ENCODE measurements at regions not wholly inside any gene's neighbourhood (a gene's known extent, or its start where the extent isn't known, plus 50 kb on each side); places are given as distances from the start of the nearest gene placed in this dataset.

GRCh38 chr5:159400476-159400875 lies 70.2 kb upstream of the IL12B start:
- TF ChIP-seq EZH2phosphoT487 (IDR thresholded peaks at IDR 0.05; ENCODE audit: low read length), result no peak
- no peak for TF ChIP-seq CTCF (IDR thresholded peaks at IDR 0.05; ENCODE audit: low read length)
- no peak for TF ChIP-seq EZH2 (optimal IDR thresholded peaks at IDR 0.05; ENCODE audit: low read depth, low read length)

GRCh38 chr5:159402311-159402710 lies 72.0 kb upstream of the IL12B start:
- no peak for DNase-seq
- no peak overlapping the region for H3K9ac ChIP-seq (ENCODE audit: low read length)

More at GRCh38 chr5:159400476-159400875, 70.2 kb upstream of the IL12B start:
- no peaks in the 10 kb centered on the region for H3K9me3 ChIP-seq (replicated peaks; ENCODE audit: insufficient read depth, low read length)
- H3K9ac ChIP-seq (ENCODE audit: low read length), result no peak overlapping the region
- no peaks in the 10 kb centered on the region for H3K36me3 ChIP-seq (replicated peaks; ENCODE audit: insufficient read depth, low read length)
- H3K4me3 ChIP-seq (ENCODE audit: low read length), result no peak overlapping the region
- no peak overlapping the region for H2AFZ ChIP-seq (ENCODE audit: low read length)
- H3K79me2 ChIP-seq (ENCODE audit: low read length), result no peaks in the 10 kb centered on the region
- no peak overlapping the region for H3K4me2 ChIP-seq (ENCODE audit: low read depth, low read length)
- no peak for DNase-seq
- no peaks in the 10 kb centered on the region for H3K9me2 ChIP-seq (replicated peaks; ENCODE audit: insufficient read depth, low read length)
- no peaks in the 10 kb centered on the region for H3K4me1 ChIP-seq (ENCODE audit: low read length)
- no peak overlapping the region for H3K27ac ChIP-seq (ENCODE audit: low read length)
- H3F3A ChIP-seq (ENCODE audit: insufficient read depth, low read length), result no peaks in the 10 kb centered on the region
- H4K20me1 ChIP-seq (ENCODE audit: insufficient read depth, low read length), result no peaks in the 10 kb centered on the region
- no peaks in the 10 kb centered on the region for H3K27me3 ChIP-seq (replicated peaks; ENCODE audit: insufficient read depth, low read length)

GRCh38 chr5:159402856-159403255 lies 72.6 kb upstream of the IL12B start:
- Histone ChIP-seq H3K27ac (ENCODE audit: low read length) (no peak overlapping the region), H3K27me3 (replicated peaks; ENCODE audit: insufficient read depth, low read length) (no peaks in the 10 kb centered on the region), H3K79me2 (ENCODE audit: low read length) (no peaks in the 10 kb centered on the region), H2AFZ (ENCODE audit: low read length) (no peak overlapping the region), H3F3A (ENCODE audit: insufficient read depth, low read length) (no peaks in the 10 kb centered on the region), H3K9me2 (replicated peaks; ENCODE audit: insufficient read depth, low read length) (no peaks in the 10 kb centered on the region), H3K4me2 (ENCODE audit: low read depth, low read length) (no peak overlapping the region), H4K20me1 (ENCODE audit: insufficient read depth, low read length) (no peaks in the 10 kb centered on the region), H3K36me3 (replicated peaks; ENCODE audit: insufficient read depth, low read length) (no peaks in the 10 kb centered on the region), H3K9ac (ENCODE audit: low read length) (no peak overlapping the region), H3K4me1 (ENCODE audit: low read length) (no peaks in the 10 kb centered on the region), H3K4me3 (ENCODE audit: low read length) (no peak overlapping the region), H3K9me3 (replicated peaks; ENCODE audit: insufficient read depth, low read length) (no peaks in the 10 kb centered on the region)
- DNase-seq, result no peak
- no peak for TF ChIP-seq EZH2 (optimal IDR thresholded peaks at IDR 0.05; ENCODE audit: low read depth, low read length)
- TF ChIP-seq EZH2phosphoT487 (IDR thresholded peaks at IDR 0.05; ENCODE audit: low read length), result no peak
- no peak for TF ChIP-seq CTCF (IDR thresholded peaks at IDR 0.05; ENCODE audit: low read length)

More at GRCh38 chr5:159402311-159402710, 72.0 kb upstream of the IL12B start:
- H2AFZ ChIP-seq (ENCODE audit: low read length), result no peak overlapping the region
- no peaks in the 10 kb centered on the region for H3K9me3 ChIP-seq (replicated peaks; ENCODE audit: insufficient read depth, low read length)
- H3K79me2 ChIP-seq (ENCODE audit: low read length), result no peaks in the 10 kb centered on the region
- no peaks in the 10 kb centered on the region for H3K9me2 ChIP-seq (replicated peaks; ENCODE audit: insufficient read depth, low read length)
- H3F3A ChIP-seq (ENCODE audit: insufficient read depth, low read length), result no peaks in the 10 kb centered on the region
- H3K4me3 ChIP-seq (ENCODE audit: low read length), result no peak overlapping the region
- no peak overlapping the region for H3K4me2 ChIP-seq (ENCODE audit: low read depth, low read length)
- no peaks in the 10 kb centered on the region for H4K20me1 ChIP-seq (ENCODE audit: insufficient read depth, low read length)
- H3K36me3 ChIP-seq (replicated peaks; ENCODE audit: insufficient read depth, low read length), result no peaks in the 10 kb centered on the region
- no peaks in the 10 kb centered on the region for H3K27me3 ChIP-seq (replicated peaks; ENCODE audit: insufficient read depth, low read length)
- no peaks in the 10 kb centered on the region for H3K4me1 ChIP-seq (ENCODE audit: low read length)
- no peak for TF ChIP-seq EZH2 (optimal IDR thresholded peaks at IDR 0.05; ENCODE audit: low read depth, low read length)
- no peak for TF ChIP-seq EZH2phosphoT487 (IDR thresholded peaks at IDR 0.05; ENCODE audit: low read length)
- no peak for TF ChIP-seq CTCF (IDR thresholded peaks at IDR 0.05; ENCODE audit: low read length)
- H3K27ac ChIP-seq (ENCODE audit: low read length), result no peak overlapping the region
